ENCODE measurements at regions not wholly inside any gene's neighbourhood (a gene's known extent, or its start where the extent isn't known, plus 50 kb on each side); places are given as distances from the start of the nearest gene placed in this dataset.

- TF ChIP-seq GATA2 (IDR thresholded peaks at IDR 0.05; ENCODE audit: low read depth, low read length) (no peak), GATA3 (IDR thresholded peaks at IDR 0.05; ENCODE audit: low read depth, low read length) (no peak)
Measured at GRCh38 chr12:92560713-92561542, 141.9 kb upstream of the PLEKHG7 start.
